ENCODE measurements at regions not wholly inside any gene's neighbourhood (a gene's known extent, or its start where the extent isn't known, plus 50 kb on each side); places are given as distances from the start of the nearest gene placed in this dataset.

DNA sequence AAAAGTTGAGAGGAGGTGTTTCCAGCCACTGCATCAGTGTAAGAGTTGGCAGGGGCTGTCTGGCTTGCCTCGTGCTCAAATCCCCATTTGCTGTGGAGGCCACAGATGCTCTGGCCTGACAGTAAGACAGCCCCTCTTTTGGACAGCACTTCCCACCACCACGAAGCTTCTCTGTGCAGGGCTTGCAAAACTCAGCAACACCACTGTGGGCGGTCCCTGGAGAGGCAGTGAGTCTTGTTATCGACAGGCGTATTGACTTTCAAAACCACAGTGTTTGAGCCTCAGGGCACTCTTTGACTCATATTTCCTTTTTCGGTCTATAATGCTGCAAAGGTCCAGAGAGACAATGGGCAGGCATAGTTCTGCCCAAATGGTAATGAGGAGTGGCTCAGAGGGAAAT, 539.5 kb downstream of the EBF1 start:
- TF ChIP-seq, protein P1, sequence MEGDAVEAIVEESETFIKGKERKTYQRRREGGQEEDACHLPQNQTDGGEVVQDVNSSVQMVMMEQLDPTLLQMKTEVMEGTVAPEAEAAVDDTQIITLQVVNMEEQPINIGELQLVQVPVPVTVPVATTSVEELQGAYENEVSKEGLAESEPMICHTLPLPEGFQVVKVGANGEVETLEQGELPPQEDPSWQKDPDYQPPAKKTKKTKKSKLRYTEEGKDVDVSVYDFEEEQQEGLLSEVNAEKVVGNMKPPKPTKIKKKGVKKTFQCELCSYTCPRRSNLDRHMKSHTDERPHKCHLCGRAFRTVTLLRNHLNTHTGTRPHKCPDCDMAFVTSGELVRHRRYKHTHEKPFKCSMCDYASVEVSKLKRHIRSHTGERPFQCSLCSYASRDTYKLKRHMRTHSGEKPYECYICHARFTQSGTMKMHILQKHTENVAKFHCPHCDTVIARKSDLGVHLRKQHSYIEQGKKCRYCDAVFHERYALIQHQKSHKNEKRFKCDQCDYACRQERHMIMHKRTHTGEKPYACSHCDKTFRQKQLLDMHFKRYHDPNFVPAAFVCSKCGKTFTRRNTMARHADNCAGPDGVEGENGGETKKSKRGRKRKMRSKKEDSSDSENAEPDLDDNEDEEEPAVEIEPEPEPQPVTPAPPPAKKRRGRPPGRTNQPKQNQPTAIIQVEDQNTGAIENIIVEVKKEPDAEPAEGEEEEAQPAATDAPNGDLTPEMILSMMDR (IDR thresholded peaks at IDR 0.05; ENCODE audit: poor library complexity) = no peak
- TF ChIP-seq EZH2 (IDR thresholded peaks at IDR 0.05; ENCODE audit: borderline replicate concordance) = no peak
